HEK293 (cell line): ENCODE measurements at regions not wholly inside any gene's neighbourhood (a gene's known extent, or its start where the extent isn't known, plus 50 kb on each side); places are given as distances from the start of the nearest gene placed in this dataset.
A peak's percentile ranks its signal among the peaks of the same experiment; 100 is the strongest.

Source experiments
- CTCF ChIA-PET: fragments of 350-600 bp; formaldehyde crosslinking; extraction: SDS; loops from one replicate; lab custom pipeline; 2021; ENCODE audit warnings: antibody characterized with exemption; lab: Yijun Ruan, JAX
- POLR2A ChIA-PET: fragments of 300-600 bp; formaldehyde crosslinking; extraction: SDS; loops from one replicate; lab custom pipeline; 2020; ENCODE audit warnings: antibody characterized with exemption, inconsistent platforms; lab: Yijun Ruan, JAX
- H3K27ac ChIP-seq: fragments of 200-500 bp; sonication (Bioruptor generic); 2 replicates; pipeline ENCODE4 v1.5.1; 2014; ENCODE audit warnings: low read depth, low read length, control low read depth, inconsistent platforms; ENCODE audit errors: extremely low read depth
- H3K36me3 ChIP-seq, 2 experiments: fragments of 200-500 bp in 1 of 2; sonication (Bioruptor generic) in 1 of 2; 1 replicate in 1 of 2; 2 replicates in 1 of 2; pipeline ENCODE4 v1.5.1; 2014 to 2017; ENCODE audit warnings: inconsistent platforms in 2 of 2, low read length in 2 of 2; ENCODE audit not compliant: control insufficient read depth in 2 of 2, insufficient read depth in 1 of 2
- H3K4me1 ChIP-seq: fragments of 200-500 bp; sonication (Bioruptor generic); 2 replicates; pipeline ENCODE4 v1.5.1; 2014; ENCODE audit warnings: mild to moderate bottlenecking, low read length, inconsistent platforms; ENCODE audit not compliant: control insufficient read depth, insufficient read depth
- H3K4me3 ChIP-seq: 2 replicates; pipeline ENCODE4 v1.5.1; 2011; ENCODE audit warnings: low read depth, mild to moderate bottlenecking, control low read depth, low read length, moderate library complexity
- H3K9me3 ChIP-seq: fragments of 200-500 bp; sonication (Bioruptor generic); 2 replicates; pipeline ENCODE4 v1.5.1; 2014; ENCODE audit warnings: low read depth, low read length, inconsistent platforms; ENCODE audit not compliant: control insufficient read depth, insufficient read depth
- CTCF ChIP-seq: fragments of 450-650 bp; formaldehyde crosslinking; IDR thresholded peaks from 2 replicates; pipeline ENCODE4 v1.5.1; 2016; ENCODE audit warnings: missing biosample characterization, missing genetic modification characterization
- GLI2 ChIP-seq: fragments of 450-650 bp; formaldehyde crosslinking; IDR thresholded peaks from 2 replicates; pipeline ENCODE4; 2017; ENCODE audit warnings: missing biosample characterization, missing genetic modification characterization, low read depth, borderline replicate concordance
- INSM2 ChIP-seq: fragments of 450-650 bp; formaldehyde crosslinking; IDR thresholded peaks from 2 replicates; pipeline ENCODE4 v1.5.1; 2016; ENCODE audit warnings: missing biosample characterization, missing genetic modification characterization
- KLF9 ChIP-seq: fragments of 450-650 bp; formaldehyde crosslinking; IDR thresholded peaks from 2 replicates; pipeline ENCODE4 v1.5.1; 2016; ENCODE audit warnings: missing biosample characterization, missing genetic modification characterization, low read depth
- PRDM1 ChIP-seq: fragments of 450-650 bp; formaldehyde crosslinking; IDR thresholded peaks from 2 replicates; pipeline ENCODE4; 2016; ENCODE audit warnings: missing biosample characterization, missing genetic modification characterization
- PRDM6 ChIP-seq: fragments of 450-650 bp; formaldehyde crosslinking; IDR thresholded peaks from 2 replicates; pipeline ENCODE4 v1.5.1; 2017; ENCODE audit warnings: missing biosample characterization, missing genetic modification characterization
- REST ChIP-seq: fragments of 450-650 bp; formaldehyde crosslinking; IDR thresholded peaks from 2 replicates; pipeline ENCODE4 v1.5.1; 2016; ENCODE audit warnings: missing biosample characterization, missing genetic modification characterization
- ZFHX2 ChIP-seq: fragments of 450-650 bp; formaldehyde crosslinking; conservative IDR thresholded peaks from 2 replicates; pipeline ENCODE4 v1.5.1; 2016; ENCODE audit warnings: missing biosample characterization, missing genetic modification characterization
- ZNF175 ChIP-seq: fragments of 450-650 bp; formaldehyde crosslinking; IDR thresholded peaks from 2 replicates; pipeline ENCODE4 v1.5.1; 2016; ENCODE audit warnings: missing biosample characterization, missing genetic modification characterization
- ZNF18 ChIP-seq: fragments of 450-650 bp; formaldehyde crosslinking; IDR thresholded peaks from 2 replicates; pipeline ENCODE4 v1.5.1; 2016; ENCODE audit warnings: missing biosample characterization, missing genetic modification characterization
- ZNF223 ChIP-seq: fragments of 450-650 bp; formaldehyde crosslinking; IDR thresholded peaks from 2 replicates; pipeline ENCODE4 v1.5.1; 2016; ENCODE audit warnings: missing biosample characterization, missing genetic modification characterization
- ZNF239 ChIP-seq: fragments of 450-650 bp; formaldehyde crosslinking; IDR thresholded peaks from 2 replicates; pipeline ENCODE4 v1.5.1; 2016; ENCODE audit warnings: missing biosample characterization, missing genetic modification characterization
- ZNF341 ChIP-seq: fragments of 450-650 bp; formaldehyde crosslinking; IDR thresholded peaks from 2 replicates; pipeline ENCODE4; 2016; ENCODE audit warnings: low read depth, missing biosample characterization, missing genetic modification characterization
- ZNF398 ChIP-seq: fragments of 450-650 bp; formaldehyde crosslinking; IDR thresholded peaks from 2 replicates; pipeline ENCODE4 v1.5.1; 2017; ENCODE audit warnings: missing biosample characterization, missing genetic modification characterization
- ZNF423 ChIP-seq: fragments of 450-650 bp; formaldehyde crosslinking; IDR thresholded peaks from 2 replicates; pipeline ENCODE4 v1.5.1; 2016; ENCODE audit warnings: missing biosample characterization, missing genetic modification characterization
- ZNF549 ChIP-seq: fragments of 450-650 bp; IDR thresholded peaks from 2 replicates; pipeline ENCODE4 v1.5.1; 2018; ENCODE audit warnings: missing biosample characterization, missing genetic modification characterization, mild to moderate bottlenecking, inconsistent platforms, moderate library complexity
- ZNF571 ChIP-seq: fragments of 450-650 bp; formaldehyde crosslinking; IDR thresholded peaks from 2 replicates; pipeline ENCODE4 v1.5.0; 2017; ENCODE audit warnings: missing biosample characterization, missing genetic modification characterization
- ZNF658 ChIP-seq: fragments of 450-650 bp; formaldehyde crosslinking; IDR thresholded peaks from 2 replicates; pipeline ENCODE4; 2016; ENCODE audit warnings: missing biosample characterization, missing genetic modification characterization
- ZNF660 ChIP-seq: fragments of 450-650 bp; IDR thresholded peaks from 2 replicates; pipeline ENCODE4 v1.5.1; 2018; ENCODE audit warnings: missing biosample characterization, mild to moderate bottlenecking, missing genetic modification characterization

- ChIA-PET POLR2A (no interaction called here), CTCF (interaction anchor here (1.0 kb wide), 1 partner anchor 21 kb away, joined by 3 read pairs; no protein-coding TSS in a partner anchor)
- Histone ChIP-seq H3K4me3 (no peak overlapping the region), H3K9me3 (no peaks in the 10 kb centered on the region), H3K27ac (no peak overlapping the region), H3K36me3 (no peaks in the 10 kb centered on the region), H3K4me1 (peaks cover 18% of the 10 kb centered on the region)
- TF ChIP-seq KLF9 (tag by site-specific recombination): no peak
- TF ChIP-seq ZNF341 (tag by site-specific recombination): no peak
- peak; percentile 89 for TF ChIP-seq ZNF18 (tag by site-specific recombination)
These were observed 168.7 kb upstream of the BMPER start for GRCh38 chr7:33736521-33737221.

GRCh38 chr7:33738260-33738935, 166.9 kb upstream of the BMPER start:
- Histone ChIP-seq H3K36me3 (no peaks in the 10 kb centered on the region), H3K4me3 (no peak overlapping the region), H3K27ac (no peak overlapping the region), H3K9me3 (no peaks in the 10 kb centered on the region), H3K4me1 (peaks cover 11% of the 10 kb centered on the region)
- TF ChIP-seq REST (no peak), INSM2 (no peak), GLI2 (tag by site-specific recombination) (no peak), ZNF571 (no peak), PRDM6 (no peak), ZNF398 (tag by site-specific recombination) (no peak), ZNF423 (tag by site-specific recombination) (no peak), ZNF223 (tag by site-specific recombination) (no peak), ZFHX2 (tag by site-specific recombination) (no peak), CTCF (no peak), ZNF658 (tag by site-specific recombination) (no peak), PRDM1 (no peak), ZNF660 (tag by site-specific recombination) (no peak), ZNF239 (tag by site-specific recombination) (no peak), ZNF549 (no peak), ZNF175 (tag by site-specific recombination) (no peak)
- POLR2A ChIA-PET: no interaction called here
- CTCF ChIA-PET: interaction anchor here (1.1 to 1.3 kb wide), 2 partner anchors 11 to 279 kb away, joined by 3 to 5 read pairs; no protein-coding TSS in a partner anchor
